Lung (tissue), 11 donors: ENCODE measurements at regions not wholly inside any gene's neighbourhood (a gene's known extent, or its start where the extent isn't known, plus 50 kb on each side); places are given as distances from the start of the nearest gene placed in this dataset.

Source experiments
- ATAC-seq: fragments of 200-7000 bp; cut with Tn5 transposase; one replicate; pipeline ENCODE4 v1.9.1; 2020; ENCODE audit warnings: moderate number of reproducible peaks; ENCODE audit not compliant: insufficient read depth, low FRiP score
- DNase-seq, 3 donors: peaks; one replicate each; pipeline ENCODE4 v3.0.0-alpha.2; 2013 to 2017
- H3K27ac ChIP-seq, 2 donors: one replicate each; pipeline ENCODE4 v1.5.1; 2013; ENCODE audit warnings: mild to moderate bottlenecking in 2 of 2, moderate library complexity in 2 of 2, control low read depth in 1 of 2, inconsistent platforms in 1 of 2, low read depth in 1 of 2, low read length in 1 of 2
- H3K27me3 ChIP-seq, 3 donors: one replicate each; pipeline ENCODE4 v1.5.1; 2013; ENCODE audit warnings: low read length in 2 of 3; ENCODE audit not compliant: control insufficient read depth in 3 of 3, insufficient read depth in 3 of 3
- H3K36me3 ChIP-seq, 4 donors: one replicate each; pipeline ENCODE4 v1.5.1; 2013; ENCODE audit warnings: low read length in 4 of 4, mild to moderate bottlenecking in 1 of 4, moderate library complexity in 1 of 4; ENCODE audit not compliant: control insufficient read depth in 4 of 4, insufficient read depth in 4 of 4
- H3K4me1 ChIP-seq, 5 donors: one replicate each; pipeline ENCODE4 v1.5.1; 2013; ENCODE audit warnings: low read length in 5 of 5, mild to moderate bottlenecking in 2 of 5, moderate library complexity in 1 of 5; ENCODE audit not compliant: control insufficient read depth in 5 of 5, insufficient read depth in 5 of 5
- H3K4me3 ChIP-seq: one replicate; pipeline ENCODE4 v1.5.1; 2013; ENCODE audit warnings: mild to moderate bottlenecking, control low read depth, moderate library complexity
- H3K9ac ChIP-seq, 2 donors: one replicate each; pipeline ENCODE4 v1.5.1; 2013; ENCODE audit warnings: low read length in 2 of 2, control low read depth in 1 of 2; ENCODE audit not compliant: insufficient read depth in 1 of 2
- H3K9me3 ChIP-seq, 4 donors: one replicate each; pipeline ENCODE4 v1.5.1; 2013; ENCODE audit warnings: low read length in 3 of 4, mild to moderate bottlenecking in 1 of 4, moderate library complexity in 1 of 4; ENCODE audit not compliant: control insufficient read depth in 4 of 4, insufficient read depth in 3 of 4
- WGBS, 2 donors: extraction: QIAGEN DNeasy Blood & Tissue Kit; methylation state at CpG; one replicate each; pipeline ENCODE4 v1.1.7; 2013; 5-methylcytosine and 5-hydroxymethylcytosine counted together
- TF ChIP-seq, protein P1 (sequence below): IDR thresholded peaks from 2 replicates; pipeline ENCODE4 v1.5.1; 2012; ENCODE audit warnings: mild to moderate bottlenecking; ENCODE audit errors: control extremely low read depth, extremely low read depth
- donor health status: control.
- donor health status: control.
- donor health status: Bipolar disorder and iron deficiency.
- donor health status: healthy.
- donor health status: DM: yes; HTN: yes; CAD: no.

DNA sequence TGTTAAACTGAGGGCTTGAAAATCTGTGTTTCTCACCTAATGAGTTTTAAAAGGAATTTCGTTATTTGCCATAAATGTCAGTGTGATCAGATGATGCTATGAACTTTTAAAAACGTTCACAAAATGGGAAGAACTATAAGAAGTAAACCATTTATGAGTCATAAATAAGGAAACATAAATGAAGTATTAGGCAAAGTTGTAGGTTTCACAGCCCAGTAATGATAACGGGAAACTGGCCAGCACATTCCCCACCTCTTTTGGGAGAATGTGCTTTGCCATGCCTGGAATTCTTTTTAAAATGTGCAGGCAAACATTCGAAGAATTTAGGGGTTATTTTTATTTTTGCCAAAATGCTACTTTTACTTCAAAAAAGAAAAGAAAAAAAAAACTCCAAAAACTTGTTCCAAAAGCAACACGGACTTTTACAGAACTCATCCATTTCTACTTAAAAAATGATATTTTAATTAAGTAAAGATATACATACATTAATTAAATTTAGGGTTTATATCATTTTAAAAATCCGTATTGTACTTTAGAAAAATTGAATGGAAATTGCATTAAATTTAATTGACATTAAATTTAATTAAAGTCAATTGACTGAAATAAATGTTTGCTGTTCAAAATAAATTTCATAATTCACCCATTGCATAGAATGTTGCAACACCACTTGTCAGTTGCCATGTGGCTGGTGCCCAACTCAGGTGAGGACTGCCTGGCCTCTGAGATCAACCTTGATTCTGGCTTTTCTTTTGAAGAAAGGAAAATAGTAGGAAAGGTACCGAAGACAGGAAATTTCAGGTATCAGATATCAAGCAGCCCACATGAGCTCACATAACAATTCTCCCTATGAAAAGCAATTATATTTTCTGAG, 1198.5 kb downstream of the EFNB2 start:
- H3K9ac ChIP-seq, result no peak overlapping the region
- WGBS, 2 donors, result 72 to 73% methylated on average over 7 of the region's 7 CpGs
- H3K4me3 ChIP-seq, result no peak overlapping the region
- no peak for DNase-seq
- ATAC-seq, result no peak
- no peaks in the 10 kb centered on the region for H3K36me3 ChIP-seq
- H3K27ac ChIP-seq, result no peak overlapping the region
- H3K27me3 ChIP-seq, result no peaks in the 10 kb centered on the region
- TF ChIP-seq, protein P1, sequence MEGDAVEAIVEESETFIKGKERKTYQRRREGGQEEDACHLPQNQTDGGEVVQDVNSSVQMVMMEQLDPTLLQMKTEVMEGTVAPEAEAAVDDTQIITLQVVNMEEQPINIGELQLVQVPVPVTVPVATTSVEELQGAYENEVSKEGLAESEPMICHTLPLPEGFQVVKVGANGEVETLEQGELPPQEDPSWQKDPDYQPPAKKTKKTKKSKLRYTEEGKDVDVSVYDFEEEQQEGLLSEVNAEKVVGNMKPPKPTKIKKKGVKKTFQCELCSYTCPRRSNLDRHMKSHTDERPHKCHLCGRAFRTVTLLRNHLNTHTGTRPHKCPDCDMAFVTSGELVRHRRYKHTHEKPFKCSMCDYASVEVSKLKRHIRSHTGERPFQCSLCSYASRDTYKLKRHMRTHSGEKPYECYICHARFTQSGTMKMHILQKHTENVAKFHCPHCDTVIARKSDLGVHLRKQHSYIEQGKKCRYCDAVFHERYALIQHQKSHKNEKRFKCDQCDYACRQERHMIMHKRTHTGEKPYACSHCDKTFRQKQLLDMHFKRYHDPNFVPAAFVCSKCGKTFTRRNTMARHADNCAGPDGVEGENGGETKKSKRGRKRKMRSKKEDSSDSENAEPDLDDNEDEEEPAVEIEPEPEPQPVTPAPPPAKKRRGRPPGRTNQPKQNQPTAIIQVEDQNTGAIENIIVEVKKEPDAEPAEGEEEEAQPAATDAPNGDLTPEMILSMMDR, result no peak
- peaks cover 0 to 10% (median 4%) of the 10 kb centered on the region in 5 donors for H3K4me1 ChIP-seq
- no peaks in the 10 kb centered on the region for H3K9me3 ChIP-seq

- DNase-seq, result no peak
- Histone ChIP-seq H3K4me3 (no peak overlapping the region), H3K27me3 (no peaks in the 10 kb centered on the region), H3K9me3 (peaks cover 0 to 3% (median 0%) of the 10 kb centered on the region in 4 donors), H3K36me3 (peaks cover 0 to 2% (median 0%) of the 10 kb centered on the region in 4 donors), H3K9ac (no peak overlapping the region), H3K27ac (no peak overlapping the region), H3K4me1 (peaks cover 0 to 10% (median 4%) of the 10 kb centered on the region in 5 donors)
- TF ChIP-seq, protein P1, result no peak
- 36 to 46% methylated on average over 3 of the region's 3 CpGs for WGBS, 2 donors
- ATAC-seq, result no peak
These were observed 1201.3 kb downstream of the EFNB2 start for GRCh38 chr13:105334211-105334610.

GRCh38 chr13:105333416-105333815, 1202.0 kb downstream of the EFNB2 start:
- DNase-seq (no peak), ATAC-seq (no peak)
- H3K9ac ChIP-seq, result no peak overlapping the region
- WGBS, 2 donors, result 93 to 95% methylated on average over 5 of the region's 5 CpGs
- no peak overlapping the region for H3K27ac ChIP-seq
- TF ChIP-seq, protein P1, result no peak
- H3K4me3 ChIP-seq, result no peak overlapping the region
- H3K27me3 ChIP-seq, result no peaks in the 10 kb centered on the region
- peaks cover 0 to 10% (median 4%) of the 10 kb centered on the region in 5 donors for H3K4me1 ChIP-seq
- peaks cover 0 to 2% (median 0%) of the 10 kb centered on the region in 4 donors for H3K36me3 ChIP-seq
- peaks cover 0 to 3% (median 0%) of the 10 kb centered on the region in 4 donors for H3K9me3 ChIP-seq
